Breast epithelium (tissue), 4 donors: ENCODE measurements at regions not wholly inside any gene's neighbourhood (a gene's known extent, or its start where the extent isn't known, plus 50 kb on each side); places are given as distances from the start of the nearest gene placed in this dataset.

Source experiments
- DNase-seq, 2 donors: peaks; one replicate each; pipeline ENCODE4 v3.0.0-alpha.2; 2019; ENCODE audit warnings: low spot score in 2 of 2
- H3K27ac ChIP-seq, 2 donors: fragments of 200-600 bp; sonication (generic) in 1 of 2; one replicate each; pipeline ENCODE4 v1.5.1; 2016 to 2019; ENCODE audit warnings: mild to moderate bottlenecking in 1 of 2
- H3K27me3 ChIP-seq, 2 donors: fragments of 200-600 bp; sonication (generic) in 1 of 2; one replicate each; pipeline versions ENCODE4 v1.5.1 to v1.6.0; 2017 to 2019; ENCODE audit warnings: control low read depth in 1 of 2, mild to moderate bottlenecking in 1 of 2
- H3K36me3 ChIP-seq: fragments of 200-600 bp; one replicate; pipeline ENCODE4 v1.5.1; 2019
- H3K4me1 ChIP-seq, 2 donors: fragments of 200-600 bp; sonication (generic); one replicate each; pipeline ENCODE4 v1.5.1; 2016 to 2019; ENCODE audit warnings: control low read depth in 1 of 2
- H3K4me3 ChIP-seq, 3 donors: fragments of 200-600 bp; sonication (generic); 1 replicate in 2 of 3; 2 replicates in 1 of 3; pipeline ENCODE4 v1.5.1; 2016 to 2019; ENCODE audit warnings: mild to moderate bottlenecking in 3 of 3, moderate library complexity in 2 of 3
- H3K9me3 ChIP-seq, 2 donors: fragments of 200-600 bp; sonication (generic) in 1 of 2; one replicate each; pipeline ENCODE4 v1.5.1; 2016 to 2019; ENCODE audit warnings: control low read depth in 1 of 2
- POLR2A ChIP-seq: fragments of 450-650 bp; IDR thresholded peaks from one replicate; pipeline ENCODE4 v1.6.1; 2016; ENCODE audit warnings: antibody characterized with exemption, mild to moderate bottlenecking, moderate library complexity
- POLR2AphosphoS5 ChIP-seq, 3 donors: sonication (generic); formaldehyde crosslinking; IDR thresholded peaks; one replicate each; pipeline ENCODE4 v1.6.1; 2017; ENCODE audit warnings: antibody characterized with exemption in 3 of 3
- intact Hi-C: fragments of 100-400 bp; cut with DNase I; formaldehyde crosslinking; loops from one replicate; pipeline ENCODE4 v1.15.1; 2023; ENCODE audit warnings: low total_unique reads
- TF ChIP-seq, protein P1 (sequence below), 3 donors: fragments of 450-650 bp; IDR thresholded peaks; one replicate each; pipeline ENCODE4 v1.5.1; 2016 to 2017; ENCODE audit warnings: antibody characterized with exemption in 3 of 3, mild to moderate bottlenecking in 3 of 3, moderate library complexity in 3 of 3

DNA sequence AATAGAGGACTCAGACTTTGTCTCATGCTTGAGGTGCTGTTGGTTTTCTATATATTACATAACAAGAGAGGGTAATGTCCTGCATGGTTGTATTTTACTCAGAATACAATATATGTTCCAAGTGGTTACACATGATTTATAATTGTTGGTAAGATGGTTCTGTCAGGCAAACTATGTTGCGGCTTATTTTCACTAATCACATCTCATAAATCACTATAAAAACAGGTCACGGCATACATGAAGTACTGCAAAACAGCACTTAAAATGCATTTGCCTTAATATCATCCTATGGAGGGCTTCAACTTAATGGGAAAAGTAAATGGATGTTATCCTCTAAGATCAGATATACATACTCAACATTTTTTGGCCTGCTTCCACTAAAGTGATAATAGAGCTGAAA lies 246.0 kb upstream of the ARSJ start:
- H3K36me3 ChIP-seq, result no peaks in the 10 kb centered on the region
- H3K27ac ChIP-seq, result no peak overlapping the region
- no peaks in the 10 kb centered on the region for H3K9me3 ChIP-seq
- no peaks in the 10 kb centered on the region for H3K27me3 ChIP-seq
- no peaks in the 10 kb centered on the region for H3K4me1 ChIP-seq
- TF ChIP-seq POLR2A (no peak), POLR2AphosphoS5 (IDR thresholded peaks at IDR 0.05) (no peak)
- TF ChIP-seq, protein P1, sequence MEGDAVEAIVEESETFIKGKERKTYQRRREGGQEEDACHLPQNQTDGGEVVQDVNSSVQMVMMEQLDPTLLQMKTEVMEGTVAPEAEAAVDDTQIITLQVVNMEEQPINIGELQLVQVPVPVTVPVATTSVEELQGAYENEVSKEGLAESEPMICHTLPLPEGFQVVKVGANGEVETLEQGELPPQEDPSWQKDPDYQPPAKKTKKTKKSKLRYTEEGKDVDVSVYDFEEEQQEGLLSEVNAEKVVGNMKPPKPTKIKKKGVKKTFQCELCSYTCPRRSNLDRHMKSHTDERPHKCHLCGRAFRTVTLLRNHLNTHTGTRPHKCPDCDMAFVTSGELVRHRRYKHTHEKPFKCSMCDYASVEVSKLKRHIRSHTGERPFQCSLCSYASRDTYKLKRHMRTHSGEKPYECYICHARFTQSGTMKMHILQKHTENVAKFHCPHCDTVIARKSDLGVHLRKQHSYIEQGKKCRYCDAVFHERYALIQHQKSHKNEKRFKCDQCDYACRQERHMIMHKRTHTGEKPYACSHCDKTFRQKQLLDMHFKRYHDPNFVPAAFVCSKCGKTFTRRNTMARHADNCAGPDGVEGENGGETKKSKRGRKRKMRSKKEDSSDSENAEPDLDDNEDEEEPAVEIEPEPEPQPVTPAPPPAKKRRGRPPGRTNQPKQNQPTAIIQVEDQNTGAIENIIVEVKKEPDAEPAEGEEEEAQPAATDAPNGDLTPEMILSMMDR (IDR thresholded peaks at IDR 0.05), result no peak
- DNase-seq, result no peak
- intact Hi-C loops, result no loop called here
- H3K4me3 ChIP-seq, result no peak overlapping the region

DNA sequence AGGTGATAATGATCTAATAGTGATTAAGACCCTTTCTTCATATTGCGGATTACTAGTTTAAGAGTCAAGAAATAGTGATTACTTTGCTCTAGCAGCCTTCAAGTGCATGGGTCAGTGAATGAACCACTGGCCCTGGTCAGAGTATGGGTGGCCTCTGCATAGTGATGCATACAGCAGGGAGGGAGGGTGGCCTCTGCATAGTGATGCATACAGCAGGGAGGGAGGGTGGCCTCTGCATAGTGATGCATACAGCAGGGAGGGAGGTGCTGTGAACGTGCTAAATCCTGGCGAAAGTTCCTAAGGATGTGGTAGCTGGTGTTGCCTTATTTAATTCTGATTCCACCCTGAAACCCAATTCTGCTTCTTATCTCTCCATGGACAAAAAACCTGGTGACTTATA lies 246.7 kb upstream of the ARSJ start:
- Histone ChIP-seq H3K27ac (no peak overlapping the region), H3K36me3 (no peaks in the 10 kb centered on the region), H3K9me3 (no peaks in the 10 kb centered on the region), H3K27me3 (no peaks in the 10 kb centered on the region), H3K4me3 (no peak overlapping the region), H3K4me1 (no peaks in the 10 kb centered on the region)
- DNase-seq, result no peak
- no peak for TF ChIP-seq POLR2AphosphoS5 (IDR thresholded peaks at IDR 0.05)
- TF ChIP-seq, protein P1 (IDR thresholded peaks at IDR 0.05), result no peak
- intact Hi-C loops, result no loop called here

DNA sequence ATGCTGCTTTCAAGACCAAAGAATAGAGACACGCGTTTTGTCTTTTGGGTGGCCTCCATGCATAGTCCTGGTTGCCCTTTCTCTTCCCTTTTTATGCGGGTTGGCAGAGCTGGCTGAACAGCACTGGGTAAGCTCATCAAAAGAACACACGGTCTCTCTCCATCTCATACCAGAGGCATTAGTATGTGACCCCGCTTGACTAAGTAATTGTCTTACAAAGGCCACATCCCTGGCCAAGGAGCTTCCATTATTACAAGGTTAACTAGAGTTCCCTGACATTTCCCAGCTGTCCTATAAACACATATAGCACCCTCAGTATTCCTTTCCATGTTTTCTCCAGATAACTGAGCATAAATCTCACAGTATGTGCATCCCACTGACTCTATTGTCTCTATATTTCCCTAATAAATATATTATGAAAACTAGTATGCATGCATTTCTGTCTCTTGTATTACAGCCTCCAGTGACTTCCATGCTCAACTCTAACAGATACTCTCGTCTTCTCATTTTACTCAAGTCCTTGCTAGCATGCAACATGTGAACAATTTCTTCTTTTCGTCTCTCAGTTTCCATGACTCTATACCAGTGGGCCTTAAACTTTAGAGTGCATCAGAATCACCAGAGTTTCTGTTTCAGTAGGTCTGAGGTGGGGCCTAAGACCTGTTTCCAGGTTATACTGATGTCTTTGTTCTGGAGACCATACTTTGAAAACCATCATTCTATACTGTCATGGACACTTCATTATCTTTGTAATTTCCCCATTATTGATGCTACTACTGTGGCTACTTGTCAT lies 247.7 kb upstream of the ARSJ start:
- no peak overlapping the region for H3K4me3 ChIP-seq
- intact Hi-C loops, result no loop called here
- no peak for TF ChIP-seq POLR2A
- no peak for TF ChIP-seq POLR2AphosphoS5 (IDR thresholded peaks at IDR 0.05)
- TF ChIP-seq, protein P1 (IDR thresholded peaks at IDR 0.05), result no peak
- no peaks in the 10 kb centered on the region for H3K27me3 ChIP-seq
- no peaks in the 10 kb centered on the region for H3K4me1 ChIP-seq
- DNase-seq, result no peak
- H3K27ac ChIP-seq, result no peak overlapping the region
- H3K9me3 ChIP-seq, result no peaks in the 10 kb centered on the region
- no peaks in the 10 kb centered on the region for H3K36me3 ChIP-seq

DNA sequence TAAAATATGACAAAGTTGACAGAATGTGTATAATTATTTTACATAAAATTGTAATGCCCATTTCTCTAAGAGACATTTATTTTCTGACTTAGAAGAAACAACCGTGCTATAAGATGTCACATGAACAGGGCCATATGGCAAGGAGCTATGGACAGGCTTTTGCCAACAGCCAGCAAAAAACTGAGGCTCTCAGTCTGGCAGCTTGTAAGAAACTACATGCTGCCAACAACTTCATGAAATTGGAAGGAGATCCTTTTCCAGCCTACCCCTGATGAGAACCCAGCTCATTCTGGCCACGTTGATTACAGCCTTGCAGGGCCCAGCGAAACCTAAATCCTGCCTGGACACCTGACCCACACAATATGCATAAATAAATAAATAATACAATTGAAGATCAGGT lies 250.3 kb upstream of the ARSJ start:
- Histone ChIP-seq H3K9me3 (no peaks in the 10 kb centered on the region), H3K27me3 (no peaks in the 10 kb centered on the region), H3K27ac (no peak overlapping the region), H3K36me3 (no peaks in the 10 kb centered on the region), H3K4me3 (no peak overlapping the region), H3K4me1 (no peaks in the 10 kb centered on the region)
- DNase-seq, result no peak
- TF ChIP-seq POLR2AphosphoS5 (IDR thresholded peaks at IDR 0.05), result no peak
- TF ChIP-seq, protein P1 (IDR thresholded peaks at IDR 0.05), result no peak
- TF ChIP-seq POLR2A, result no peak
- intact Hi-C loops, result no loop called here

DNA sequence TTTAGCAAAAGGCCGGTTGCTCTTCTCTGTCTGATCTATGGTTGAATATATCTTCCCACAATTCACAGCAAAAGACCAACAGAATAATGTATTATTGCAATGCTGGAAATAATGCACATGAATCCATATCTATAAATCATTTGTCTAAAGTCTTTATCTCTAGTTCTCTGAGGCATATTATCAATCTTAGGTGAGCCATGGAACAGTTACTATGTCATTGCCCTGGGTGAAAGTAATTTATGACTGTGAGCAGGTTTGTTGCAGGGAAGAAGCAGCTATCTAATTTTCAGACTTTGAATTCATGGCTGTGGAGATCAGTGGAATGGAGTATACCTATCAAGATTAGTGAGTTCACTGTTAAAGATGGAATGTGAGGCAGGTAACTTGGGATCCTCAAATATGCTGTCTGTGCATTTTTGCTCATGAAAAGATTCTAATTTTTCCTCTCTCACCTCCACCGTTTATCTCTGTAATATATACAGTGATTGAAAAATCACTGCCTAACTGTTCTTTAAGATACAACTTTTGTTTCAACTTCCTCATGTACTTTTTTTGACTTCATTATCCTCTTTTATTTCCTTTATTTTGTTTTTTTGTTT lies 256.8 kb upstream of the ARSJ start:
- Histone ChIP-seq H3K27ac (no peak overlapping the region), H3K27me3 (no peaks in the 10 kb centered on the region), H3K4me3 (no peak overlapping the region), H3K9me3 (peaks cover 0 to 4% of the 10 kb centered on the region in 2 donors), H3K4me1 (no peaks in the 10 kb centered on the region), H3K36me3 (no peaks in the 10 kb centered on the region)
- no peak for DNase-seq
- intact Hi-C loops, result no loop called here
- TF ChIP-seq POLR2A (no peak), POLR2AphosphoS5 (IDR thresholded peaks at IDR 0.05) (no peak)
- TF ChIP-seq, protein P1 (IDR thresholded peaks at IDR 0.05), result no peak
